Transverse colon (tissue), 4 donors: ENCODE measurements at regions not wholly inside any gene's neighbourhood (a gene's known extent, or its start where the extent isn't known, plus 50 kb on each side); places are given as distances from the start of the nearest gene placed in this dataset.

Source experiments
- DNase-seq: peaks from one replicate; pipeline ENCODE4 v3.0.0-alpha.2; 2019
- H3K27ac ChIP-seq, 4 donors: fragments of 200-600 bp; sonication (generic); 2 replicates each; pipeline ENCODE4 v1.5.1; 2016 to 2018; ENCODE audit warnings: inconsistent platforms in 4 of 4
- H3K27me3 ChIP-seq: fragments of 200-600 bp; sonication (generic); 2 replicates; pipeline ENCODE4 v1.5.1; 2017; ENCODE audit warnings: inconsistent platforms
- H3K36me3 ChIP-seq, 4 donors: fragments of 200-600 bp; sonication (generic); 2 replicates each; pipeline ENCODE4 v1.5.1; 2017 to 2019; ENCODE audit warnings: inconsistent platforms in 4 of 4
- H3K4me1 ChIP-seq, 4 donors: fragments of 200-600 bp; sonication (generic); 2 replicates each; pipeline ENCODE4 v1.5.1; 2017 to 2020; ENCODE audit warnings: inconsistent platforms in 4 of 4
- H3K4me3 ChIP-seq, 4 donors: fragments of 200-600 bp; sonication (generic); 1 replicate in 1 of 4; 2 replicates in 3 of 4; pipeline versions ENCODE4 v1.5.1 to v1.6.1; 2017 to 2019; ENCODE audit warnings: inconsistent platforms in 4 of 4
- H3K9me3 ChIP-seq, 2 donors: fragments of 200-600 bp; sonication (generic); 2 replicates each; pipeline ENCODE4 v1.5.1; 2017 to 2019; ENCODE audit warnings: inconsistent platforms in 2 of 2
- EP300 ChIP-seq: sonication (generic); formaldehyde crosslinking; IDR thresholded peaks from one replicate; pipeline ENCODE4 v1.6.1; 2017; ENCODE audit warnings: antibody characterized with exemption, low read depth
- POLR2A ChIP-seq: fragments of 450-650 bp; IDR thresholded peaks from one replicate; pipeline ENCODE4 v1.6.1; 2016; ENCODE audit warnings: antibody characterized with exemption, mild to moderate bottlenecking, moderate library complexity
- POLR2AphosphoS5 ChIP-seq, 3 donors: sonication (generic); formaldehyde crosslinking; IDR thresholded peaks; one replicate each; pipeline ENCODE4 v1.6.1; 2016; ENCODE audit warnings: antibody characterized with exemption in 3 of 3
- WGBS, 2 donors: methylation state at CpG; one replicate each; pipeline ENCODE4 v1.1.5; 2018; ENCODE audit warnings: low coverage in 1 of 2; 5-methylcytosine and 5-hydroxymethylcytosine counted together
- in situ Hi-C, 4 donors: fragments of 200-750 bp; cut with MboI; loops; one replicate each; pipeline versions ENCODE4 v1.15.0 to v1.15.1; 2017; ENCODE audit warnings: low sequenced_read_pairs in 3 of 4, low pct_ligation_motif_present in 1 of 4, low pct_unique_long_range_greater_than_20kb in 1 of 4
- intact Hi-C: fragments of 100-400 bp; cut with DNase I; formaldehyde crosslinking; loops from one replicate; pipeline ENCODE4 v1.15.1; 2023; ENCODE audit warnings: low total_unique reads
- TF ChIP-seq, protein P1 (sequence below), 5 experiments: fragments of 200-600 bp in 3 of 5; fragments of 450-650 bp in 2 of 5; sonication (generic) in 3 of 5; IDR thresholded peaks; 1 replicate in 2 of 5; 2 replicates in 3 of 5; pipeline ENCODE4 v1.5.1; 2016 to 2017; ENCODE audit warnings: antibody characterized with exemption in 5 of 5, inconsistent platforms in 3 of 5, mild to moderate bottlenecking in 2 of 5, moderate library complexity in 1 of 5

DNA sequence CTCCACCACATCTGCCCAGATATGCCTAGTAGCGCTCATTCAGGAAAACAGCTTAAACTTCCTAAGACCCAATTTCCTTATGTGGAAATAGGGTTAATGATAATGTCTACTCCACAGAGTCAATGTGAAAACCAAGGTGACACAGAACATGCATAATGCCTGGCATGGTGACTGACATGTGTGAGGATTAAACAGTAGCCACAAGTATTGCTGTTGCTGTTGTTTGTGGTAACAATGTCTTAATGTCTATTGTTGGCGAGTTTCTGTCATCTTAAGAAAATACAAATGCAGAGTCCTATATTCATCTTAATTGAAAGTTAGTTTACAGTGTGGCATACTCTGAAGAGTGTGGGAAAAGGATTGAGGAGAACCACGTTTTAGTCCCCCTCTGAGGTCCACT is 75.6 kb upstream of the NGF start:
- Histone ChIP-seq H3K4me1 (no peaks in the 10 kb centered on the region), H3K36me3 (no peaks in the 10 kb centered on the region), H3K27ac (no peak overlapping the region), H3K27me3 (no peaks in the 10 kb centered on the region), H3K4me3 (no peak overlapping the region), H3K9me3 (no peaks in the 10 kb centered on the region)
- in situ Hi-C loops (no loop called here), intact Hi-C loops (no loop called here)
- no peak for DNase-seq
- WGBS, 2 donors: 80 to 94% methylated on average over 3 of the region's 3 CpGs
- TF ChIP-seq POLR2AphosphoS5 (IDR thresholded peaks at IDR 0.05): no peak
- TF ChIP-seq, protein P1, sequence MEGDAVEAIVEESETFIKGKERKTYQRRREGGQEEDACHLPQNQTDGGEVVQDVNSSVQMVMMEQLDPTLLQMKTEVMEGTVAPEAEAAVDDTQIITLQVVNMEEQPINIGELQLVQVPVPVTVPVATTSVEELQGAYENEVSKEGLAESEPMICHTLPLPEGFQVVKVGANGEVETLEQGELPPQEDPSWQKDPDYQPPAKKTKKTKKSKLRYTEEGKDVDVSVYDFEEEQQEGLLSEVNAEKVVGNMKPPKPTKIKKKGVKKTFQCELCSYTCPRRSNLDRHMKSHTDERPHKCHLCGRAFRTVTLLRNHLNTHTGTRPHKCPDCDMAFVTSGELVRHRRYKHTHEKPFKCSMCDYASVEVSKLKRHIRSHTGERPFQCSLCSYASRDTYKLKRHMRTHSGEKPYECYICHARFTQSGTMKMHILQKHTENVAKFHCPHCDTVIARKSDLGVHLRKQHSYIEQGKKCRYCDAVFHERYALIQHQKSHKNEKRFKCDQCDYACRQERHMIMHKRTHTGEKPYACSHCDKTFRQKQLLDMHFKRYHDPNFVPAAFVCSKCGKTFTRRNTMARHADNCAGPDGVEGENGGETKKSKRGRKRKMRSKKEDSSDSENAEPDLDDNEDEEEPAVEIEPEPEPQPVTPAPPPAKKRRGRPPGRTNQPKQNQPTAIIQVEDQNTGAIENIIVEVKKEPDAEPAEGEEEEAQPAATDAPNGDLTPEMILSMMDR (IDR thresholded peaks at IDR 0.05): no peak
- TF ChIP-seq POLR2A: no peak
- TF ChIP-seq EP300: no peak

DNA sequence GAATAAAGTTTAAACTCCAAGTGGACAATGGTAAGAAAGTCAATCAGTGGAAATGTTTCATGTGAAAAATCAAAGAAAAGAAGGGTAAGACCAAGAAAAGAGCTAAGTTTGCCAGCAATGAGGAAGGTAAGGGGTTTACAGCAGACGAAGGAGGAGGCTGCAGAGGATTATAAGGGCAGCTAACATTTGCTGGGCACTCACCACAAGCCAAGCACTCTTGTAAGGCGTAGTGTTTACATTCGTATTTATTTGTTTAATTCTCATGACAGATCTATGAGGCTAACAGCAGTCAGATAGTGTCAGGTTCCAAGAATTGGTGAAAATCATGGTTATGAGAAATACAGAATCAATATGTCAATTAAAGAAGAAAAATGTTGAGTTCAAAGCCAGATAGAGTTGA is 75.2 kb upstream of the NGF start:
- H3K27me3 ChIP-seq: no peaks in the 10 kb centered on the region
- H3K4me1 ChIP-seq: no peaks in the 10 kb centered on the region
- H3K4me3 ChIP-seq: no peak overlapping the region
- intact Hi-C loops (no loop called here), in situ Hi-C loops (no loop called here)
- no peak overlapping the region for H3K27ac ChIP-seq
- no peaks in the 10 kb centered on the region for H3K36me3 ChIP-seq
- H3K9me3 ChIP-seq: no peaks in the 10 kb centered on the region
- TF ChIP-seq POLR2AphosphoS5 (IDR thresholded peaks at IDR 0.05): no peak
- TF ChIP-seq, protein P1 (IDR thresholded peaks at IDR 0.05): no peak
- no peak for TF ChIP-seq POLR2A
- no peak for TF ChIP-seq EP300
- no peak for DNase-seq
- 73 to 85% methylated on average over 3 of the region's 3 CpGs for WGBS, 2 donors

DNA sequence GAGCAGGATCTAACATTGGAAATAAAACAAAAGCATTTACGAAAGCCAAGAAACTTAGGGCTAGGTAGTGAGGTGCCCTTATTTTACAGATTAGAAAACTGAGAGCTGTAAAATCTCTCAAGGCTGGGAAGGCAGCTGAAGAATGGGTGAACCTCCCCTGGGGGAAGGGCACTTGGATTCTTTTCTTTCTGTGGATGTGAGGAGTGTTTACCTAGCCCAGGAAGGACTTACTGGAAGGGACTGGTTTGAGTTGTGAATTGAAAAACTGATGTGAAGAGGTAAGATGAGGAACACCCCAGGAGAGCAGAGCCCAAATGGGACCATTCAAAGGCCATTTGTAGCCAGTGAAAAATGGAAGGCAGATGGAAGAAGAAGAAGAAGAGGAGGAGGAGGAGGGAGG is 74.7 kb upstream of the NGF start:
- WGBS, 2 donors: 80 to 89% methylated on average over 1 of the region's 1 CpG
- intact Hi-C loops: no loop called here
- no peaks in the 10 kb centered on the region for H3K36me3 ChIP-seq

DNA sequence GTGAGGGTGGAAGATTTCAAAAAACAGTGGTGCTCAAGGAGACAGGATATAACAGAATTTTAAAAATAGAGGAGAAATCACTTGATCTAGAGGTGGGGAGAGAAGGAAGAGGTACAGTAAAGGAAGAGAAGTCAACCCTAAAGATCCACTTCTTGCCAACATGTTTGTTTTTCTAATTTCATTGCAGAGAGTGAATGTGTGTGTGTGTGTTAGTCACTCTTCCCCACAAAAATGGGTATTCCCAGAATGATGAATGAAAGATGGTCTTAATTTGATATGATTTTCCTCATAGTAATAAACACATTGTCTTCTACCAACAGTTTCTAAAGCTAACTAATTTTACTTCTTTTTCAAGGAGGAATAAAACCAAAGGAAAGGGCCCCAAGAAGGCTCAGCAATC is 74.2 kb upstream of the NGF start:
- Histone ChIP-seq H3K27me3 (no peaks in the 10 kb centered on the region), H3K27ac (no peak overlapping the region), H3K4me1 (no peaks in the 10 kb centered on the region), H3K9me3 (no peaks in the 10 kb centered on the region), H3K4me3 (no peak overlapping the region), H3K36me3 (no peaks in the 10 kb centered on the region)
- DNase-seq: no peak
- intact Hi-C loops: no loop called here
- TF ChIP-seq EP300 (no peak), POLR2A (no peak), POLR2AphosphoS5 (IDR thresholded peaks at IDR 0.05) (no peak)
- TF ChIP-seq, protein P1 (IDR thresholded peaks at IDR 0.05): no peak
- in situ Hi-C loops: no loop called here

More for the DNA sequence above, 74.7 kb upstream of the NGF start:
- H3K4me3 ChIP-seq: no peak overlapping the region
- H3K27ac ChIP-seq: no peak overlapping the region
- DNase-seq: no peak
- no peaks in the 10 kb centered on the region for H3K9me3 ChIP-seq
- in situ Hi-C loops: no loop called here
- H3K4me1 ChIP-seq: no peaks in the 10 kb centered on the region
- TF ChIP-seq, protein P1 (IDR thresholded peaks at IDR 0.05): no peak
- TF ChIP-seq POLR2A (no peak), EP300 (no peak), POLR2AphosphoS5 (IDR thresholded peaks at IDR 0.05) (no peak)
- no peaks in the 10 kb centered on the region for H3K27me3 ChIP-seq
